ENCODE measurements at regions not wholly inside any gene's neighbourhood (a gene's known extent, or its start where the extent isn't known, plus 50 kb on each side); places are given as distances from the start of the nearest gene placed in this dataset.

GRCh38 chr3:153688301-153689120 is 432.7 kb upstream of the ARHGEF26 start:
- H2AFZ ChIP-seq (ENCODE audit: low read length): no peak overlapping the region
- TF ChIP-seq EZH2phosphoT487 (IDR thresholded peaks at IDR 0.05; ENCODE audit: borderline replicate concordance): no peak
- TF ChIP-seq, protein P1, sequence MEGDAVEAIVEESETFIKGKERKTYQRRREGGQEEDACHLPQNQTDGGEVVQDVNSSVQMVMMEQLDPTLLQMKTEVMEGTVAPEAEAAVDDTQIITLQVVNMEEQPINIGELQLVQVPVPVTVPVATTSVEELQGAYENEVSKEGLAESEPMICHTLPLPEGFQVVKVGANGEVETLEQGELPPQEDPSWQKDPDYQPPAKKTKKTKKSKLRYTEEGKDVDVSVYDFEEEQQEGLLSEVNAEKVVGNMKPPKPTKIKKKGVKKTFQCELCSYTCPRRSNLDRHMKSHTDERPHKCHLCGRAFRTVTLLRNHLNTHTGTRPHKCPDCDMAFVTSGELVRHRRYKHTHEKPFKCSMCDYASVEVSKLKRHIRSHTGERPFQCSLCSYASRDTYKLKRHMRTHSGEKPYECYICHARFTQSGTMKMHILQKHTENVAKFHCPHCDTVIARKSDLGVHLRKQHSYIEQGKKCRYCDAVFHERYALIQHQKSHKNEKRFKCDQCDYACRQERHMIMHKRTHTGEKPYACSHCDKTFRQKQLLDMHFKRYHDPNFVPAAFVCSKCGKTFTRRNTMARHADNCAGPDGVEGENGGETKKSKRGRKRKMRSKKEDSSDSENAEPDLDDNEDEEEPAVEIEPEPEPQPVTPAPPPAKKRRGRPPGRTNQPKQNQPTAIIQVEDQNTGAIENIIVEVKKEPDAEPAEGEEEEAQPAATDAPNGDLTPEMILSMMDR (conservative IDR thresholded peaks at IDR 0.05; ENCODE audit: low read length): peak; percentile 36; the same call in 1 of the 2 replicates
- H3K4me1 ChIP-seq (ENCODE audit: insufficient read depth, low read length, poor library complexity, severe bottlenecking): no peaks in the 10 kb centered on the region
- no peak overlapping the region for H3K9ac ChIP-seq (ENCODE audit: low read depth, low read length, poor library complexity, severe bottlenecking)
- H3K27me3 ChIP-seq (ENCODE audit: insufficient read depth, low read length, poor library complexity, severe bottlenecking): no peaks in the 10 kb centered on the region
- H3K9me2 ChIP-seq (replicated peaks; ENCODE audit: low read depth, low read length): no peaks in the 10 kb centered on the region
- no peaks in the 10 kb centered on the region for H3F3A ChIP-seq (ENCODE audit: low read depth)
- no peak overlapping the region for H3K4me2 ChIP-seq (ENCODE audit: low read depth, low read length, poor library complexity, severe bottlenecking)
- H3K36me3 ChIP-seq (ENCODE audit: insufficient read depth, low read length): no peaks in the 10 kb centered on the region
- H3K4me3 ChIP-seq (ENCODE audit: low read length, poor library complexity, severe bottlenecking): no peak overlapping the region
- no peaks in the 10 kb centered on the region for H3K9me3 ChIP-seq (ENCODE audit: insufficient read depth, low read depth, low read length)
- no peaks in the 10 kb centered on the region for H4K20me1 ChIP-seq (ENCODE audit: insufficient read depth, low read length, poor library complexity, severe bottlenecking)
- H3K79me2 ChIP-seq (ENCODE audit: insufficient read depth, low read length): no peaks in the 10 kb centered on the region

GRCh38 chr3:153693207-153693606 is 428.0 kb upstream of the ARHGEF26 start:
- H4K20me1 ChIP-seq (ENCODE audit: insufficient read depth, low read length, poor library complexity, severe bottlenecking): no peaks in the 10 kb centered on the region
- H3K27me3 ChIP-seq (ENCODE audit: insufficient read depth, low read length, poor library complexity, severe bottlenecking): no peaks in the 10 kb centered on the region
- no peak overlapping the region for H3K4me3 ChIP-seq (ENCODE audit: low read length, poor library complexity, severe bottlenecking)
- no peak overlapping the region for H2AFZ ChIP-seq (ENCODE audit: low read length)
- H3K4me2 ChIP-seq (ENCODE audit: low read depth, low read length, poor library complexity, severe bottlenecking): no peak overlapping the region
- H3F3A ChIP-seq (ENCODE audit: low read depth): no peaks in the 10 kb centered on the region
- H3K36me3 ChIP-seq (ENCODE audit: insufficient read depth, low read length): no peaks in the 10 kb centered on the region
- H3K9ac ChIP-seq (ENCODE audit: low read depth, low read length, poor library complexity, severe bottlenecking): no peak overlapping the region
- H3K9me3 ChIP-seq (ENCODE audit: insufficient read depth, low read depth, low read length): no peaks in the 10 kb centered on the region
- H3K79me2 ChIP-seq (ENCODE audit: insufficient read depth, low read length): no peaks in the 10 kb centered on the region
- H3K9me2 ChIP-seq (replicated peaks; ENCODE audit: low read depth, low read length): no peaks in the 10 kb centered on the region
- no peak for TF ChIP-seq EZH2phosphoT487 (IDR thresholded peaks at IDR 0.05; ENCODE audit: borderline replicate concordance)
- TF ChIP-seq, protein P1 (conservative IDR thresholded peaks at IDR 0.05; ENCODE audit: low read length): no peak
- H3K4me1 ChIP-seq (ENCODE audit: insufficient read depth, low read length, poor library complexity, severe bottlenecking): no peaks in the 10 kb centered on the region

- H3K4me1 ChIP-seq (ENCODE audit: insufficient read depth, low read length, poor library complexity, severe bottlenecking): no peaks in the 10 kb centered on the region
- H3K4me3 ChIP-seq (ENCODE audit: low read length, poor library complexity, severe bottlenecking): no peak overlapping the region
- TF ChIP-seq, protein P1 (conservative IDR thresholded peaks at IDR 0.05; ENCODE audit: low read length): no peak
- TF ChIP-seq EZH2phosphoT487 (IDR thresholded peaks at IDR 0.05; ENCODE audit: borderline replicate concordance): no peak
- H4K20me1 ChIP-seq (ENCODE audit: insufficient read depth, low read length, poor library complexity, severe bottlenecking): no peaks in the 10 kb centered on the region
- H2AFZ ChIP-seq (ENCODE audit: low read length): no peak overlapping the region
- H3K4me2 ChIP-seq (ENCODE audit: low read depth, low read length, poor library complexity, severe bottlenecking): no peak overlapping the region
- H3K36me3 ChIP-seq (ENCODE audit: insufficient read depth, low read length): no peaks in the 10 kb centered on the region
- no peaks in the 10 kb centered on the region for H3K79me2 ChIP-seq (ENCODE audit: insufficient read depth, low read length)
- H3F3A ChIP-seq (ENCODE audit: low read depth): no peaks in the 10 kb centered on the region
- no peaks in the 10 kb centered on the region for H3K9me2 ChIP-seq (replicated peaks; ENCODE audit: low read depth, low read length)
- no peak overlapping the region for H3K9ac ChIP-seq (ENCODE audit: low read depth, low read length, poor library complexity, severe bottlenecking)
- H3K27me3 ChIP-seq (ENCODE audit: insufficient read depth, low read length, poor library complexity, severe bottlenecking): no peaks in the 10 kb centered on the region
- no peaks in the 10 kb centered on the region for H3K9me3 ChIP-seq (ENCODE audit: insufficient read depth, low read depth, low read length)
Observed at GRCh38 chr3:153702106-153702505, 419.1 kb upstream of the ARHGEF26 start.
